ENCODE measurements at regions not wholly inside any gene's neighbourhood (a gene's known extent, or its start where the extent isn't known, plus 50 kb on each side); places are given as distances from the start of the nearest gene placed in this dataset.
"Not testable (repeated sequence)": the region's sequence is repeated elsewhere in the genome, so short reads cannot be mapped to it uniquely, and the experiment has no call there.

DNA sequence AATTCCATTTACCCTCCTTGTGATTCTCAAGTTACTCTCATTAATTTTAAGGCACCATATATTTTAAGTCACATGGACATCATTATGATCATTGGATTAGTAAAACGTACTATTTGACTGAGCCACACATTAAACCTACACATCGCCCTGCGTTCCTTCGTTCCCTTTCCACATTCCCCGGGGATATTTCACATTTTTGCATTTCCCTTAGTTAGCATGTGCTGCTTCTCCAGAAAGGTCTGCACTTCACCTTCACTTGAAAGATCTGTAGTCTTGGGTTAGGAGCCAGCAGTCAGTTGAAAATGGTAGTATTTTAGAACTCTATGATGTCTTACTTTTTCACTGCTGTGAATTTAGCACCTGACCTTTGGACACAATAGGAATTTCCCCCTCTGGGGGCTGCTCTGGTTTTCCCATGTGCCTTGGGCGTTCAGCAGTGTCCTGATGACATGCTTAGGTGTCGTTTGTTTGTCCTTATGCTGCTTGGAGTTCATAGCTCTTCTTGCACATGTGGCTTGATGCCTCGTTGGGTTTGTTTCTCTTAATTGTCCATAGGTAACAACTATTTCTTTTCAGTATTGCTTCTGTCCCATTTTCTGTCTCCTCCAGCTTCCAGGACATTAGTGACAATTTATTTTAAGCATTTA is 56.9 kb upstream of the NBPF20 start:
- DNase-seq (ENCODE audit: low read depth in 2 of 2), result not testable (repeated sequence)

- not testable (repeated sequence) for DNase-seq (ENCODE audit: low read depth in 2 of 2)
Observed at GRCh38 chr1:145475962-145476361, 50.6 kb upstream of the NBPF20 start.

DNA sequence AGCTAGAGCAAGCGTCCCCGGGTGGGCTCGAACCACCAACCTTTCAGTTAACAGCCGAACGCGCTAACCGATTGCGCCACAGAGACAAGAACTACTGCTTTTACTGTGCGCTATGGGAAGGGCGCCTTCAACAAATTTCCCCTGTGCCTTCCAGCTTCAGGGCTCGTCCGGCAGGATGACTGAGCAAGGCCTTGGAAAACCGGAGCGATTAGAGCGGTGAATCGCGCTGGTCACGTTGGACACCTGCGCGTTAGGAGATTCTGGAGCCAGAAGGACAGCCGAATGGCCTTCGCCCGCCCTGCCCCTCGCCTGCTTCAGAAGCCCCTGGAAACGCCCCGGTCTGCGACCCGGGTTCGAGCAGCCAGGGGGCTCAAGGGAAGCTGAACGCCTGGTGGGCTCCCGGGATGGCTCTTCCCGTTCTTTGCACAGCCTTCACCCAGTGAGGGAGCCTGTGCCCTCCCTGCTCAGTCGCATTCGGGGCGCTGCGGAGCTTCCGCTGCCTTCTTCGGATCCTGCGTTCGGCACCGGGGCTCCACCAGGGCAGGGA is 50.0 kb upstream of the NBPF20 start:
- DNase-seq (ENCODE audit: low read depth in 2 of 2), result peak in 1 of 2 experiments; percentile 52
